ENCODE measurements at regions not wholly inside any gene's neighbourhood (a gene's known extent, or its start where the extent isn't known, plus 50 kb on each side); places are given as distances from the start of the nearest gene placed in this dataset.

DNA sequence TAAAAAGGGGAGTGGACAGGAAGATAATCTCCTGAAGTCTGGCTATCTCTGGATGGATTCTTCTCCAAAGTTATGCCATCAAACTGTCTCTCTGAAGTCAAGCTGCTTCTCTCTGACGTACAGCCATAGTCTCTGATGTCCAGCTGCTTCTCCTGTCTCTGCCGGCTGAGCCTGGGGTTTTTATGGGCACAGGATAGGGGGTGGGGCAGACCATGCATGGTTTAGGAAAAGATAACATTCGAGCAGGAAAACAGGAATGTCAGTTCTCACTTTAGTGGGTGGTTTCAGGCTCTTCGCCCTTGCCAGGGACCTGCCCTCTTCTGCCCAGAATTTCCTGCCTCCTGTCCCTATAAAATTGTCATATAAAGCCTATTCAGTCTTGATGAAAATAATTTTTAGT, 110.9 kb upstream of the ROBO1 start:
- no peak for DNase-seq (ENCODE audit: low spot score)

DNA sequence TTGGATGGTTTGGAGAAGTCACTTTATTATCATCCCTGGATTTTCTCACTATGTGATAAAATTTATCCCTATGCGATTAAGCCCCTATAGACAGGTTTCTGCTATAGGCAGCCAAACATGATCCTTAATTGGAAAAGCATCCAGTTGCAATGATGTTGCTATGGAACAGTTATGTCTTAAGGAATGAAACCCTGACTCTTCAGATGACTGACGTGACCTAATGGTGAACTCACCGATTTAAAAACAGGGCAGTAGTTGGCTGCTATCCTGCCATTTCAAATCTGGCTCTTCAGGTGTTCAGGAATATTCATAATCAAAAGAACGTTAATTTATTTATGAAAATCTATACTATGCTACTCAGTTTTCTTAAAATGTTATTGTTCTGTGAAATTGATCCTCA, 106.8 kb upstream of the ROBO1 start:
- no peak for DNase-seq (ENCODE audit: low spot score)

DNA sequence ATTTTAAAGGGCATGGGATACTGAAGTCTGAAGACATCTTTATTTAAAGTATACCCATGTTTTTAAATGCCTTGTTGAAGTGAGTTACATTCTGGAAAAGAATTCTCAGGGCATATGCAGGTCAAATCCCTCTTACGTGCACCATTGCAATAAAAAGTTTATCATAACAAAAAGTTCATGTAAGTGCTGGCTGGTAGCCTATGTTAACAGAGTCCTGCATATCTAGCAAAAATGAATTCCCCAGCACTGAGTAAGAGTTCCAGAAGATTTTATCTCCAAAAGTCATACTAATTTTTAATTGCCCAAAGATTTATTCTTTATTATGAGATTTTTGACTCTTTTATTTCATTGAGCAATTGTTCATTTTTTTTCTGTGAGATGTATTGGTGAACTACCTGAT, 104.7 kb upstream of the ROBO1 start:
- DNase-seq (ENCODE audit: low spot score): no peak

DNA sequence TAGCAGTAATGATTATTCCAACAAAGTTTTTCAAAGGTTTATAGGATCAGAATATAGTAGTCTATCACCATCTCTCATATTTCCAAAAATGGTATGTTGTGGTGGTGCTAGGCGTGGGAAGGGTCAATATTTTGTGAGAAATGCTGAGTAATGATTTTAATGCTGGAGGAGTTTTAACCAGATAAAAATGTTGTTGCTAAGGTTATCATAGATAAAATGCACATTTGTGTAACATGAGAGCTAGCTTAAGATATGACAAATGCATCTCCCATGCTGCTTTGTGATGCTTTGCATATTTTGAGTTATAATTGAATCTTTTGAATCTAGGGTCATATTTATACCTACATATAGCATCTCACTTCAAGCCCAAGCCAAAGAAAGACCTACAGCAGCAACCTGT, 103.9 kb upstream of the ROBO1 start:
- no peak for DNase-seq (ENCODE audit: low spot score)

DNA sequence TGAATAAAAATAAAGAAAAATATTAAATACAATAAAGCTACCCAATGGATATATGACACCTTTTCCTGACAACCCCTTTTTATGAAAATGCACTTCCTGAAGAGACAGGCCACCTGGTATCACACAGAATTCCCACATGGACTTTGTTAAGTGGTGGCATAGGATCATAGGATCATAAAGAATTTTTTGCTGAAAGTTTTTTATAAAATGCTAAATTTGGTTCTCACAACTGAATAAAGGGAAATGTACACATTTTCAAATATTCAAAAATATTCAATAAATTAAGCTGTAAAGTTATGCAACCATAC, 102.5 kb upstream of the ROBO1 start:
- no peak for DNase-seq (ENCODE audit: low spot score)

DNA sequence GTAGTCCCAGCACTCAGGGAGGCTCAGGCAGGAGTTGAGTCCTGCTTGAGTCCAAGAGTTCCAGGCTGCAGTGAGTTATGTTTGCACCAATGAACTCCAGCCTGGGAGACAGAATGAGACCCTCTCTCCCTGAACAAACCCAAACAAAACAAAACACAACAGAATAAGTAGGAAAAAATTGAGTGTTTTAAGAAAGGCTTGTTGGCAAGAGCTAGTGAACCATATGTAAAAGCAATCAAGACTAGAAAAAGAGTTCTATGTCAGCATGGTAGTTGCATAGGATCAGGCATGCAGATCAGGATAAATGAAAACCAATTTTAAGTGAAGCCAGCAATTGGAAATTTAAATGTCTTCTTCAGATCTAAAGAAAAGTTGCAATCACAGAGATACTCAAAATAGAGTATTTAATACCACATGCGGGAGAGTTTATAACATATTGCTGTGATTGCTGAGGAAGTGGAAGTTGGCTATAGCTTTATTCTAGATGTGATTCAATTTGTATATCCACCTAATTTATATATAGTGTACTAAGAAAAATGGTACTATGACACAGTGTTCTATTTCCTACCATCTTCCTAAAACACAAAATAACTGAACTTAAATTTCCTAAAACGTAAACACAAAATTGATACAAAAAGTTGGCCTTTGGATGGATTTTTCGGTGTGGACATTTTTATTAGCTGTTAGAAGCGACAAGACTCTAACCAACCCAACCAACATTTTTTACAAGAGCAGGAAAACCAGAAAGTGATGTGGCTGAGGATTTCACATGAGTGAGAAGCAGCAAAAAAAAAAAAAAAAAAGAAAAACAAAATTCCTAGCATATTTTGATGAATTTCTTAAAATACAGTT, 101.9 kb upstream of the ROBO1 start:
- no peak for DNase-seq (ENCODE audit: low spot score)

DNA sequence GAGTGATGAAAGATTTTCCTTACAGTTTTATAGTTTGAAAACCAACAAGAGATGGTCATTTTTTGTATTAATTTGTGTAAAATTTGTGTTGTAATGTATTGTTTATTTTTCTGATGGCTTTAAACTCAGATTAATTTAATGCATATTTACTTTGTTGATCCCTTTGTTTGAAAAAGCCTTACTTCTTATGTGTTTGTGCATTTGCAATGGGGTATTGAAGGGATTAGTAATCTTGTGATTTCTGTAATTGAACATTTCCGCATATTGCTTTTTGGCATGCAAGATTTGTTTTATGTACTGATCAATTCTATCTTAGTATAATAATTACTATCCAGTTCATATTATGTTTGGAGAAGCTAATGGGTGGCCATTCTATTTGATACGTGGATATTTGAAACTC, 98.4 kb upstream of the ROBO1 start:
- DNase-seq (ENCODE audit: low spot score): no peak

DNA sequence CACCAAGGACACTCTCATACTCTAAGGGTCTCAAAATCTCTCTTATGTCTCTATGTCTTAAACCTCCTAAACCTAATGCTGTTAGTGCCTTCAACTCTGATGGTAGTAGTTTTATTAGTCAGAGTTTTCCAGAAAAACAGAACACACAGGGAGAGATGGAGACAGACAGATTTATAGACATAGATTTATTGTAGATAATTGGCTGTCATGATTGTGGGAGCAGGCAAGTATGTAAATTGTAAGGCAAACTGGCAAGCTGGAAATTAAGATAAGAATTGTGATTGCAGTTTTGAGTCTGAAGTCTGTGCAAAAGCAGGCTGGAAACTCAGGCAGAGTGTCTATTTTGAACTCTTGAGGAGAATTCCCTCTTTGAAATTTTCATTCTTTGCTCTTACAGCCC, 96.3 kb upstream of the ROBO1 start:
- DNase-seq (ENCODE audit: low spot score): no peak

DNA sequence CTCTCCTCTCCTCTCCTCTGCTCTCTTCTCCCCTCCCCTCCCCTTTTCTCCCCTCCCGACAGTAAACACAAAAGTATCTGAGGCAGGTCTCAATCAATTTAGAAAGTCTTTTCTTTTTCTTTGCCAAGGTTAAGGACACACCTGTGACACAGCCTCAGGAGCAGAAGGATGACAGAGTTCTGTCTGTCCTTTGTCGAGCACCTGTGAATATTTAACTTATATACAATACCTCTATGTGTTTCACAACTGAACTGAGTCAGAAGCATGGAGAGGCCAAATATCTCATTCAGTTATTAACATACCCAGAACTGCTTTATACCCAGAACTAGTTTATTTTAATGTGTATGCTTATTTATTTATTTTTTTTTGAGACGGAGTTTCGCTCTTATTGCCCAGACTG, 81.1 kb upstream of the ROBO1 start:
- no peak for DNase-seq (ENCODE audit: low spot score)

DNA sequence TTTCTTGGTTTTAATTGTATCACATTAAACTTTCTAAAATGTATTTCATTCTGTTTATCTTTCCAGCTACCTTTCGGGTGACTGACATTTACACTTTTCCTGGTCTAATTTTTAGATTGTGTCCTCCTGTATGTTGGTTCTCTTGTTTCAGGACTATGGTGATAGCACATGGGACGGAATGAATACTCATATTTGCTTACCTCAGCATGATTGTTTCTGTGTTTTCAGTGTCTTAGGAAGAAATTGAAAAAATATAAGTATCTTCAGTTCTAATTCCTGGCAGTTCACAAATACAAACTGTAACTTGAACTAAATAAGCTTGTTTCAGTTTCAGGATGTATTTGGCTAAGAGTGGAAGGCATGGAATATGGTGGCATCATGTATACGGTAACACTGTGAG, 80.1 kb upstream of the ROBO1 start:
- DNase-seq (ENCODE audit: low spot score): no peak

DNA sequence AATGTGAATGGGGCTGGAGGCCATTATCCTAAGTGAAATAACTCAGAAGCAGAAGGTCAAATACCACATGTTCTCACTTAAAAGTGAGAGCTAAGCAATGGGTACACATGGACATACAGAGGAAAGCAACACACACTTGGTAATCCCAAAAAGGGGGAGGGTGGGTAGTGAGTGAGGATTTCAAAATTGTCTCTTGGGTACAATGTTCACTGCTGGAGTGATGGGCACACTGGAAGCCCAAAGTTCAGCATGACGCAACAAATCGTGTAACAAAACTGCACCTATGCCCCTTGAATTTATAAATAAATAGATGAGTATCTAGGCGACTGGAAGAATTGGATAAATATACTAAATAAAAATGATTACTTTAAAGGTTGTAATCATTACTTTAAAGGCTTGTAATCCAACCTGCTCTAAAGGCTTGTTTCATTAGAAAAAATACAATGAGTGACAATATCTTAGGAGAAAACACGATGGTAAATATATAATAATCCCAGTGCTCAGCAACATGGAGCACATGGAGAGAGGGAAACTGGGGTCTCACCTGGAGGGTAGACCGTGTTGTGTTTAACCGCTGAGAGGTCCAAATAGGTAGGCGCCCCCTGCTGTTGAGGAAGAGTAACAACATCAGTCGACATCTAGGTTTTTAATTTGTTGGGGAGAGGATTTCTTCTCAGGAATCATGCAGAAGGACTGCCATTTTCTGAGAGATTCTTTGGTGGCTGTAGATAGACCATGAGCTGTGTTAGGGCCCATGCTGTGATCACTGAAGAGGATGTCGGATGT, 78.5 kb upstream of the ROBO1 start:
- no peak for DNase-seq (ENCODE audit: low spot score)

DNA sequence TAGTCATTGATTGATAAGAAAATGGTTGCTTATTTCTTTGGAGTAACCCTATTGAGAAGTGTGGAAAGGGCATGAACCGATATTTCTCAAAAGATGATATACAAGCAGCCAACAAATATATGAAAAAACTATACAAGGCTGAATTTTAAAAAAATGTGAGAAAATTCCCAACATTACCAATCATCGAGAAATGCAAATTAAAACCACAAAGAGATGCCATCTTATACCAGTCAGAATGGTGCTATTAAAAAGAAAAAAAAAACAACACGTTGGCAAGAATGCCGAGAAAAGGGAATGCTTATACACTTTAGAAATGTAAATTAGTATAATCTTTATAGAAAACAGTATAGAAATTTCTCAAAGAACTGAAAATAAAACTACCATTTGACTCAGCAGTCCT, 77.7 kb upstream of the ROBO1 start:
- DNase-seq (ENCODE audit: low spot score): no peak

DNA sequence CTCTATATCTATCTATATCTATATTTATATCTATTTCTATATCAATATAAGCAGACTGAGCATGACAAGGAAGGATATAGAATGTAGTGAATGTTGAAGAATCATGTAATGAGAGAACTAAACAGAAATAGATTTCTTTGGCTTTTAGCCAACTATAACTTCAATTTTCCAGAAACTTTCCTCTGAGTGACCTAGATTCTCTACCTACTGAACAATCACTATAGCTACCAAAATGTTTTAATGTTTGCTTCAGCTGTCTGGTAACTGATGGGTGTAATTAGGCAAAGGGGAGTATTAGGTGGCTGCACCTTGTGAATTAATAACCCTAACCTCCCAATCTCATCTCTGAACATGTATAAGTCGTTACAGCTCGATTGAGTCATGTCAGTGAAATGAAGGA, 76.4 kb upstream of the ROBO1 start:
- DNase-seq (ENCODE audit: low spot score): no peak

DNA sequence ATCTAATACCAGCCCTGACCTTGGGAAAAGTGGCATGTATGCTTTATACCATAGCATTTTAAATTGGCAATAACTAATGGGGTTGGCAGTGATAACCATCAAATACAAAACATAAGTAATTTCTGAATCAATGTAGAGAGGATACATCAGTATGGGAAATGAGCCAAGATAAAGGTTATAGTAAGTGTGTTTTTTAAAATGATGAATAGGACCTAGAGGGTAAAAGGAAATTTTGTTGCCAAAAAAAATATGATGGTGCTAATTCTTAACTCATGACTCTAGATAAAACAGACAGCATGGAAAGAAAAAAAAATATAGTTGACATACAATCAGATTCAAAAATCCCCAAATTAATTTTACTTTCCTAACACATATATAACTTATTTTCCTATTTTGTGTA, 75.4 kb upstream of the ROBO1 start:
- DNase-seq (ENCODE audit: low spot score): no peak

DNA sequence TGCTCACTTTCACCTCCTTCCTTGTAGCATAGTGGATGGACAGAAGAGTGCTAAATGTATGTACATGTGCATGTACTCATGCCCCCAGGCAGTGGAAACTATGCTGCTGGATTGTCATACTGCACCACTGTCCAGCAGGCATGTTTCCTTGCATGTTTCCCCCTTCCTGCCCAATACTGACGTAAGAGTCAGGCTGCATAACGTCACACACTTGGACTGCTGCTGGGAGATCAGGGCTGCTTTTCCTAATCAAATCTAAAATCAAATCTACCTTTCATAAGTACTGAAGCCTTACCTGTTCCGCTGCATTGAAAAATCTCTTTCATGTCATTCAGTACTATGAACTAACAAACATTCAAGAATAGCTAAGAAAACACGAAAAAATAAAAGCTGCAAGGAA, 67.9 kb upstream of the ROBO1 start:
- no peak for DNase-seq (ENCODE audit: low spot score)

DNA sequence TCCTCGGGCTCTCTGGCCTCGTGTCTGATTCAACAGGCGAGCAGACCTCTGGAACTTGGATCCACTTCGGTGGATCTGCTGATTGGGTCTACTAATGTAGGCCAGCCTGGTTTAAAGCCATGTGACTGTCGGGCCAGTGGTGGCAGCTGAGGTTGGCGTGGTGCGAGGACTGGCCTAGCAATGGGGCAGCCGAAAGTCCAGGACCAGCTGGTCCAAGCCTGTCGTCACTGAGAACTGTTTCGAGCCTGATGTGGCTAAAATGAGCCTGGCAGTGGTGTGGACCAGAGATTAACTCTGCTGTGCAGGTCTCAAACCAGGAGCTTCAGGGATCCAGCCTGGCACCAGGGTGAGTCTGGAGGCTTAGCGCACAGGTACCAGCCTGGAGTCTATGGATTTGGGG, 56.4 kb upstream of the ROBO1 start:
- DNase-seq (ENCODE audit: low spot score): no peak

DNA sequence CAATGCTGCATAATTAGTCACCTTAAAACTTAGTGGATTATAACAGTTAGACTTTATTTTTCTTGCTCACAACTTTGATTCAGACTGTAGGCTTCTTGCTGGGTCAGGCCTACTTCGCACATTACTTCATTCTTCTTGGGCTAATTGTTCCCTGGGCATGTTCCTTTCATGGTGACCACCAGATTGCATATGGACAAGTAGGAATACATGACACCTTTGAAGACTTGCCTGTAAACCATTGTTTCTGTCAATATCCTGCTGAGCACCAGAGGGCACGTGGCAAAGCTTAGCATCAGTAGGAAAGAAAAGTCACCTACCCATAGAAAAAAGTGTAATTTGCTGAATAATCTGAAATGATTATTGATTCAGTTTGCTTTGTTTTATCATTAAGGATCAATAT, 54.3 kb upstream of the ROBO1 start:
- no peak for DNase-seq (ENCODE audit: low spot score)

DNA sequence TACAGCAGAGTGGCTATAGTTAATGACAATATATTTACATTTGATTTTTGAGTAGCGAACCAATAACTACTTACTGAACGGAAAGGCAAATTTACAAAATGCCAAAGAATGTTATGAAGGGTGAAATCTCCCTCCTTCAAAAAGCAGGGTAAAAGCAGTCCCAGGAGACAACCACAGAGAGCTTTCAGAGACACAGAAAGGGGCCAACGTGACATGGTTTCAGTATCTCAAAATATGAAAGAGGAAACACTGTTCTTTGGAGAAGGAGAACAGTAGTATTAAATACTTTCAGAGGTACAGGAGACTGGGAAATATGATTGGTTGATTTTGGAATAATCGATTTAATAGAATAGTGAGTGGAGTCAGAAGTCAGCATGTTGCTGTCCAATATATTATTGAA, 52.3 kb upstream of the ROBO1 start:
- no peak for DNase-seq (ENCODE audit: low spot score)

DNA sequence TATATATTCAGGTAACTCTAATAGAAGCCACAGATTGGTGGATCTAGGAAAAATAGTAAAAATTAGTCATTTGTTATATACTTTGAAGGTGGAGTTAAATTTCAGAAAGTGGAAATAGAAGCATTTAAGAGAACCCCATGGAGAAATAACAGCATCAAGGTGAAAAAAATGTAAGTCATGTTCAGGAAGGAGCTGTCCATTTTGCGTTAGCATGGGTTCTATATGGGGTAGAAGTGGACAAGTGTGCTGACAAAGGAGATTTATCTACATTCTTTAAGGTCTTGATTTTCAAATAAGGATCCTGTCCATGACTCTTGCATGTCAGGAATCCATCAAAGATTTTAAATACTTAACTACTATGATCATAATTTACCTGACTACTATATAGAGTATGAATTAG, 50.2 kb upstream of the ROBO1 start:
- DNase-seq (ENCODE audit: low spot score): no peak

All from A172 (cell line).